T-helper 2 cell treated with Interferon-gamma antibody and Interleukin-4, amounts not matched to agents 5 μg/mL and 100 μg/mL, for 36 hours (primary cell): ENCODE measurements at regions not wholly inside any gene's neighbourhood (a gene's known extent, or its start where the extent isn't known, plus 50 kb on each side); places are given as distances from the start of the nearest gene placed in this dataset.

Experiments used
- DNase-seq: peaks from one replicate; pipeline ENCODE4 v3.0.0; 2021; ENCODE audit warnings: low spot score
- H3K27ac Mint-ChIP-seq: one replicate; pipeline ENCODE4 v1.8.0; 2021; ENCODE audit warnings: mild to moderate bottlenecking, mixed read lengths
- H3K27me3 Mint-ChIP-seq: one replicate; pipeline ENCODE4 v1.8.0; 2021; ENCODE audit warnings: low read depth, mixed read lengths
- H3K36me3 Mint-ChIP-seq: one replicate; pipeline ENCODE4 v1.8.0; 2021; ENCODE audit warnings: low read depth, mixed read lengths
- H3K4me1 Mint-ChIP-seq: one replicate; pipeline ENCODE4 v1.8.0; 2021; ENCODE audit warnings: low read depth, mixed read lengths
- H3K4me3 Mint-ChIP-seq: one replicate; pipeline ENCODE4 v1.8.0; 2022; ENCODE audit warnings: mild to moderate bottlenecking, moderate library complexity, mixed read lengths
- H3K9me3 Mint-ChIP-seq: one replicate; pipeline ENCODE4 v1.8.0; 2021; ENCODE audit warnings: mixed read lengths

DNA sequence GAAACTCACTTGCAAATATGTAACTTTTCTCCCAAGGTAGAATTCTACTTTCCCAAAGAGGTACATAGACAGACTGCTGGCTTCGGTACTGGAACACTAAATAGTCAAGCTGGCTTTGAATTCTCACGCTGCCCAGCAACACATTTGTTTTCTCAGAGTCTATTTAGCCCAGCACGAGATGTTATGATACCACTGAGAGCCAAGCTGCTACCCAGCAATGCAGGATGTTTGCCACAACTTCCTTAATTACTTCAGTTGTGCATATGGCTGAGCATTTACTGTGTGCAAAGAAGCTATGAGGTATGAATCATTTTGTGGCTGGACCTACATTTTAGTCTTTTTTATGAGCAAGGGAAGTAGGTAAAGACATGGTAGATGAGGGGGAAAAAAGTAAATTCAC lies 793.2 kb downstream of the PLA2G4A start:
- Mint-ChIP-seq H3K4me3 (no peak overlapping the region), H3K27ac (no peak overlapping the region), H3K9me3 (peaks cover 15% of the 10 kb centered on the region), H3K4me1 (no peaks in the 10 kb centered on the region), H3K27me3 (no peaks in the 10 kb centered on the region), H3K36me3 (no peaks in the 10 kb centered on the region)
- no peak for DNase-seq

DNA sequence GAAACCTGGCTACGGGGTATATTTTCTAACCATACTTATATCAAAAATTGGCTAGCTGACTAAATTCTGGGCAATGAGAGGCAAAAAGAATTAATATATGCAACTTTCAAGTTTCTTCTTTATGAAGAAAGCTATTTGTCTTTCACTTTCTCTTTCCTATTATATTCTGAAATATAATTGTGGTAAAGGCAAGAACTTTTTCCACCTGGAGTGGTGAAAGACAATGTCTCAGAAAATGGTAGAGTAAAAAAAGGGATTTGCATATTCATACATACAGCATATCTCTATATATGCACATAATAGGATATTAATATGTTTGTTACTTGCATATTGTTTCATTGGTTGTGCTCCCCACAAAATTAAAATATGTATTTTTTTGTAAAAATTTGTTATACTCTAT lies 793.8 kb downstream of the PLA2G4A start:
- Mint-ChIP-seq H3K27me3 (no peaks in the 10 kb centered on the region), H3K4me3 (no peak overlapping the region), H3K9me3 (peaks cover 16% of the 10 kb centered on the region), H3K4me1 (no peaks in the 10 kb centered on the region), H3K36me3 (no peaks in the 10 kb centered on the region), H3K27ac (no peak overlapping the region)
- no peak for DNase-seq

DNA sequence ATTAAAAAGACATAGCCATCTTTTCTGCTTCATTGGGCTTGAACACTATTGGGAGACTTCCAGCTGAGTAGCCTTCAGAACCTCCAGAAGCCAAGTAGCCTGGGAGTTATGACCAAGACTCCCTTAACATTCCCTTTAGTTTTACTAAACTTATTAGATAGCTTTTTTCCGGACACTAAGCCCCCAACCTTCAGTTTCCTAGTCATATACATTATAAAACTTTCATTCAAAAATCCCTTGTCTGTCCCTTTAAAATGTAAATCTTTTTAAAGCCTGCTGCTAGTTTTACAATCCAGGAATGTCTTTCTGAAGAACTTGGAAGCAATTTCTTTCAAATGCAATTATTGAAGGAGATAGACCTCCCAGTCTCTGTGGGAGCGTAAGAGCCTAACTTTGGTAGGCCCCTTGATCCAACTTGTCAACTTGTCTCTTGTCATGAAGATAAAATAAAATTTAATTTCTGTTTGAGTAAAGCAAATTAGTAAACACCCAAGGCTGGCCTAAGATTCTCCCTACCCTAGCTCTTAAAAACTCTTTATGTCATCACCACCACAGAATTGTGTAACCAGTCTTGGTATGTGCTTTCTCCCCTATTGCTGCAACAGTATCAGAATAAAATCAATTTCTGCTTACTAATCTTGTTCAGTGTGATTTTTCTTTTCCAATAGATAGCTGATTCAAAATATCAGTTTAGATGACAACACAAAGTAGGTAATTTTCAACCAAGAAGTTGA lies 796.2 kb downstream of the PLA2G4A start:
- Mint-ChIP-seq H3K27ac (no peak overlapping the region), H3K27me3 (no peaks in the 10 kb centered on the region), H3K9me3 (peaks cover 4% of the 10 kb centered on the region), H3K36me3 (no peaks in the 10 kb centered on the region), H3K4me1 (no peaks in the 10 kb centered on the region), H3K4me3 (no peak overlapping the region)
- DNase-seq, result no peak

DNA sequence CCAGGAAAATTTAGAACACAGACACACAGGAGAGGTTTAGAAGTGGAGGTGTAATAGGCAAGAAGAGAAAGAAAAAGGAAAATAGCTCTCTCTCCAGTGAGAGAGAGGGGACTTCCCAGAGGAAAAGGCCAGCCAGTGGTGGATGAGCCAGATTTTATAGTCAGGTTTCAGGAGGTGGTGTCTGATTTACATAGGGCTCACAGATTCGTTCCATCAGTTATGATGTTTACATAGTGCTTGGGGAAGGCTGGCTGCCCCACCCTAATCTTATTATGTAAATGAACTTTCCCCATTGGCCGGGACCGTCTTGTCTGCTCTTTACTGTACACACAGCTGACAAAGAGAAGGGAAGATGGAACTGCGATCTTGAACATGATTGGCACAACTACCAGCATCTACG lies 797.3 kb downstream of the PLA2G4A start:
- Mint-ChIP-seq H3K4me1 (no peaks in the 10 kb centered on the region), H3K4me3 (no peak overlapping the region), H3K9me3 (peaks cover 9% of the 10 kb centered on the region), H3K27me3 (no peaks in the 10 kb centered on the region), H3K36me3 (no peaks in the 10 kb centered on the region), H3K27ac (no peak overlapping the region)
- no peak for DNase-seq

DNA sequence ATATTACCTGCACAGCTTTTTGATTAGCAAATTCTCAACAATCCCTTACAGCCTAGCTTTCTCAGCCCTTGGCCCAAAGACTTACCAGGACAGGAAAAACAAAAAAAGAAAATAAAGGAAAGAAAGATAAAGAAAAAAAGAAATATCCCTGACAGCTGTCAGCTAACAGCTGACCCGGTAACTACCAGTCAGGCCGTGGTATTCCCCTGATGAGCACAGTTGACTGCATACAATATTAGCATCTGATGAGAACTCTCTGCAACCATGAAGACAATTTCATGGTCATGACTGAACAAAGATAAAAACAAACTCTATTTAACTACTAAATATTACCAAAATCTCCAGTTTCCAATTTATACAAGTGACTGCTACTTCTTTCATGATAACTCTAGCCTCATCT lies 798.8 kb downstream of the PLA2G4A start:
- Mint-ChIP-seq H3K4me3 (no peak overlapping the region), H3K27me3 (no peaks in the 10 kb centered on the region), H3K9me3 (peaks cover 15% of the 10 kb centered on the region), H3K36me3 (no peaks in the 10 kb centered on the region), H3K27ac (no peak overlapping the region), H3K4me1 (no peaks in the 10 kb centered on the region)
- no peak for DNase-seq

DNA sequence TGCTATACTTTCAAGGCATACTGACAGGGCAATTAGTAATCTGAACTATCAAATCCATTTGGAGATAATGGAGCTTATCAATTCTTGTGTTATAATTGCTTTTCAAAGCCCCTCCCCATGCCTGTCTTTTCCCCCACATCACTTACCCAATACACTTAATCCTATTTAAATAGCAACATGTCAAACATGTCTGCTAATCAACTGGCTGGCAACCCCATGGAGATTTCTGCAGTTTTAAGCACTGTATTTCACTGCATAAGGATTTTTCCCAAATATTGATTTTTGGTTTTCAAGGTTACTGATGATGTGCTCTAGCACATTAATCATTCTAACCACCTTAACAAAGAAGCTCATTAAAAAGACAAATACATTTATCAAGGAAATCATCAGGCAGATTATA lies 800.3 kb downstream of the PLA2G4A start:
- no peak for DNase-seq
- H3K4me1 Mint-ChIP-seq, result no peaks in the 10 kb centered on the region
- no peaks in the 10 kb centered on the region for H3K27me3 Mint-ChIP-seq
- no peaks in the 10 kb centered on the region for H3K36me3 Mint-ChIP-seq
- no peak overlapping the region for H3K27ac Mint-ChIP-seq
- no peak overlapping the region for H3K4me3 Mint-ChIP-seq
- H3K9me3 Mint-ChIP-seq, result peaks cover 15% of the 10 kb centered on the region

DNA sequence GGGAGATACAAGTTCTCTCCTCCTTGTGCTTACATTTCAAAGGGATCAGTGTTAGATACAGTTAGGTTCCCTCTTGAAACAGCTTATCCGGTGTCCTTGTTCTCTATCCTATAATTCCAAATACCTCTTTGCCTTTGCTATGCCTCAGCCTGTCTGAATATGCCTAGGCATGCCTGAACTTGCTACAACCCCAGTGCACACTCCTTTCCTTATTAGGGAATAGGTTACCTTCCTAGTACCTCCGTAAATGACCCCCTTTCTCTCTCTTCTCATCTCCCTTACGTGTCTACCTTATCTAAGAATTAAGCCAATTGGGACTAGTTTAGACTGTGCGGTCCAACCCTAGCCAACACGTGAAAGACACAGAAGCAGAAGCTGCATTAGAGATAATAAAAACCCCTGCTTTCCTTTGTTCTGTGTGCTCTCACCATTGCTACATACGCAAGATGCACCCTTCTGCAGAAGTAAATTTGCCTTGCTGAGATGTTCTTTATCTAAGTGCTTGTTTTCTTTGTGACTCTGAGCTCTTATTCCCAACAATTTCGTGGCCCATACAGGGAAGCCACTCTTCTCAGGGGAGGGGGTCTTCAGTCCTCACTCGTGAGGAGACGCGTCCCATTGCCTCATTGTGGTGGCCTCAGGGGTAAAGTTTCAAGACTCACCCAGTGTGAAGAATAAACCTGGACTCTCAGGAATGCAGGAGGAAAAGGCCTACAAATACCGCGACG lies 802.1 kb downstream of the PLA2G4A start:
- Mint-ChIP-seq H3K36me3 (no peaks in the 10 kb centered on the region), H3K9me3 (peaks cover 21% of the 10 kb centered on the region), H3K27me3 (no peaks in the 10 kb centered on the region), H3K27ac (no peak overlapping the region), H3K4me1 (no peaks in the 10 kb centered on the region), H3K4me3 (no peak overlapping the region)
- no peak for DNase-seq

DNA sequence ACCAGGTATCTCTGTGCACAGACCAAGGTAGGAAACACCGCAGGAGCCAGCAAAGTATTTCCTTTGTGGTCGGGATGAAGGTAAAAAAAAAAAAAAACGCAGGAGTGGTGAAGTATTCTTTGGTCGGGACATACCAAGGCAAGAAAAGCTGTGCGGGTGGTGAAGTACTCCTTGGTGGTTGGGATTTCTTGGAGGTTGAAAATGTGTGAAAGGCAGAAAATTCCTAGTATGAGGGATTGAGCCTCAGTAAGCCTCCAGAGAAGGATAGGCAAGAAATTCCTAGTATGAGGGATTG lies 802.6 kb downstream of the PLA2G4A start:
- Mint-ChIP-seq H3K4me1 (no peaks in the 10 kb centered on the region), H3K36me3 (no peaks in the 10 kb centered on the region), H3K27me3 (no peaks in the 10 kb centered on the region), H3K27ac (no peak overlapping the region), H3K4me3 (no peak overlapping the region), H3K9me3 (peaks cover 21% of the 10 kb centered on the region)
- DNase-seq, result no peak

DNA sequence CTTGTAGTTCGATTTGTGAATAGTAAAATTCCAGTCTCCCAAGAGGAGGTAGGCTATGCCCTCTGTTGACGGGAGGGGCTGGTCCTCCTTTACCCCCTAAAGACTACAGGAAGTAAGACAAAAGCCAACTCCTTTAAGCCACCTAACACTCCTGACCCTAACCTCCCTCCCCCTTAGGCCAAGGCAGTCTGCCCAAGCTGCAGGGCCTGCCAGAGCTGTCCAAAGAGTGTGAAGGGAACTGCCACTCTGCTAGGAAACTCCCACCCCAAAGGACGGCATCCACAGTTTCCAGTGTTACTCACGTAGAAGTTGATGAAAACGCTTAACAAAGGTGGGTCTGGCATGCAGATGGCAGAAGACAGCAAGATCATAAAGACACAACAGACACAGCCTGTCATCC lies 803.2 kb downstream of the PLA2G4A start:
- H3K4me3 Mint-ChIP-seq, result no peak overlapping the region
- H3K27ac Mint-ChIP-seq, result no peak overlapping the region
- H3K4me1 Mint-ChIP-seq, result no peaks in the 10 kb centered on the region
- peaks cover 21% of the 10 kb centered on the region for H3K9me3 Mint-ChIP-seq
- DNase-seq, result no peak
- no peaks in the 10 kb centered on the region for H3K36me3 Mint-ChIP-seq
- H3K27me3 Mint-ChIP-seq, result no peaks in the 10 kb centered on the region

DNA sequence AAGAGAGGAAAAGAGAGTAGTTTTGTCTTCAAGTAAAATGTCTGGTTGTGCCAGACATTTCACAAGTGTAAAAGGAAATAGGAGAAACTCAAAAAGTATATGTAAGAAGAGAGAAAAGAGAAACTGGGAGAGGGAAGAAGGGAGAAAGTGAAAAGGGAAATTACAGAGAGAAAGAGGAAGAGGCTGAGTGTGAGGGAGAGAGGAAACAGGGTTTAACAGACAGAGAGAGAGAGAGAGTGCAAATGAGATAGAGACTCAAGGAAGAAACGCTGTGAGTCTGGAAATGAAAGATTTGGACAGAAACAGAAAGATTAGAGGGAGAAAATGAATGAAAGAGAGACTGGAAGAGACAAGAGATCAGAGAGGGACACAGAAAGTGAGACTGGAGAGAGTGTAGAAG lies 806.2 kb downstream of the PLA2G4A start:
- Mint-ChIP-seq H3K27me3 (no peaks in the 10 kb centered on the region), H3K4me3 (no peak overlapping the region), H3K27ac (no peak overlapping the region), H3K4me1 (no peaks in the 10 kb centered on the region), H3K36me3 (no peaks in the 10 kb centered on the region), H3K9me3 (peaks cover 17% of the 10 kb centered on the region)
- DNase-seq, result no peak

DNA sequence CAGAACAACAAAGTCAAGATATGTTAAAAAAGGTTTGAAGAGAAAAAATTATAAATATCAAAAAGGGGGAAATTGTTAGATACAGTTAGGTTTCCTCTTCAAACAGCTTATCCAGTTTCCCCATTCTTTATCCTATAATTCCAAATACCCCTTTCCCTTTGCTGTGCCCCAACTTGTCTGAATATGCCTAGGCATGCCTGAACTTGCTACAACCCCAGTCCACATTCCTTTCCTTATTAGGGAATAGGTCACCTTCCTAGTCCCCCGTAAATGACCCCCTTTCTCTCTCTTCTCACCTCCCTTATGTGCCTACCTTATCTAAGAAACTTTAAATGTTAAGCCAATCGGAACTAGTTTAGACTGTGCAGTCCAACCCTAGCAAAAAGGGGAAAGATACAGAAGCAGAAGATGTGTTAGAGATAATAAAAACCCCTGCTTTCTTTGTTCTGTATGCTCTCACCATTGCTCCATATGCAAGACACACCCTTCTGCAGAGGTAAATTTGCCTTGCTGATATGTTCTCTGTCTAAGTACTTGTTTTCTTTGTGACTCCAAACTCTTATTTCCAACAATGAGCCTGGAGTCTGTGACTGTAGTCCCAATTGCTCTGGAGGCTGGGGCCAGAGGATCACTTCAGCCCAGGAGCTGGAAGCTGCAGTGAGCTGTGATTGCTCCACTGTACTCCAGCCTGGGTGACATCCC lies 810.1 kb downstream of the PLA2G4A start:
- Mint-ChIP-seq H3K4me3 (no peak overlapping the region), H3K36me3 (no peaks in the 10 kb centered on the region), H3K9me3 (peaks cover 6% of the 10 kb centered on the region), H3K4me1 (no peaks in the 10 kb centered on the region), H3K27ac (no peak overlapping the region), H3K27me3 (no peaks in the 10 kb centered on the region)
- no peak for DNase-seq

DNA sequence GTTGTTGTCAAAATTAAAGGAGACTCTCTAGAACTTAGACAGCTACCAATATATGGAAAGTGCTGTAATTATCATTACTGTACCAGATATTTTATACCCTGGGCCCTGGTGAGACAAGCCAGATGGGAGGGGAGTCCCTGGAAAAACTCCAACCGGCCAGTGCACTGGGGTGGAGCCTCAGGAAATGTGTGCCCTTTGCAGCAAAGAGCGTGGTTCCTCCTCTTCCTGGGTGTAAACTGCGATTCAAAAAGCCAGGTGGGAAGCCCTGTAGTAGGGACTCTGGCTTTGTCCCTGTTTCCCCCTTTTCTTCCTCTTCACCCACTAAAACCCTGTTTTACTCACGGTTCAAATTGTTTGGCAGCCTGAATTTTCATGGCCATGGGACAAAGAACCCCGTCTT lies 812.3 kb downstream of the PLA2G4A start:
- H3K9me3 Mint-ChIP-seq, result no peaks in the 10 kb centered on the region
- no peak overlapping the region for H3K4me3 Mint-ChIP-seq
- H3K4me1 Mint-ChIP-seq, result no peaks in the 10 kb centered on the region
- H3K27ac Mint-ChIP-seq, result no peak overlapping the region
- H3K36me3 Mint-ChIP-seq, result no peaks in the 10 kb centered on the region
- DNase-seq, result no peak
- no peaks in the 10 kb centered on the region for H3K27me3 Mint-ChIP-seq

DNA sequence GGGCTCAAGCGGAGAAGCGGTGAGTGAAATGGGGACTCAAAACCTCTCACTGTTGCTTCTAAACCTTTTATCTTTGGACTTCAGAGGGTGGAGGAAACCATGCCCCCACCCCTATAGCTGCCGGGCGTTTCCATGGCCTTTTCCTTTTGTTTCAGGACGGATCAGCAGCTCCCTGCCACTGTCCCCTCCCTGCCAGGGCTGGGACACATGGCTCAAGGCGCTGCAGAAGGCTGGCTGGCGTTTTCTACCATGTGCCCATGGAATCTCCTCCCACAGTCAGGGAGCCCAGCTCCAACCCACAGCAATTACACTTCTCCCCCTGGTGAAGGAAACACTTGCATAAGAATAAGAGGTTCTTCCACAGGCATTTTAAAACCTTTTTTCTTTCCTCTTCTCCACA lies 812.7 kb downstream of the PLA2G4A start:
- H3K27me3 Mint-ChIP-seq, result no peaks in the 10 kb centered on the region
- no peaks in the 10 kb centered on the region for H3K36me3 Mint-ChIP-seq
- H3K9me3 Mint-ChIP-seq, result no peaks in the 10 kb centered on the region
- no peak for DNase-seq
- no peaks in the 10 kb centered on the region for H3K4me1 Mint-ChIP-seq
- no peak overlapping the region for H3K4me3 Mint-ChIP-seq
- H3K27ac Mint-ChIP-seq, result no peak overlapping the region

DNA sequence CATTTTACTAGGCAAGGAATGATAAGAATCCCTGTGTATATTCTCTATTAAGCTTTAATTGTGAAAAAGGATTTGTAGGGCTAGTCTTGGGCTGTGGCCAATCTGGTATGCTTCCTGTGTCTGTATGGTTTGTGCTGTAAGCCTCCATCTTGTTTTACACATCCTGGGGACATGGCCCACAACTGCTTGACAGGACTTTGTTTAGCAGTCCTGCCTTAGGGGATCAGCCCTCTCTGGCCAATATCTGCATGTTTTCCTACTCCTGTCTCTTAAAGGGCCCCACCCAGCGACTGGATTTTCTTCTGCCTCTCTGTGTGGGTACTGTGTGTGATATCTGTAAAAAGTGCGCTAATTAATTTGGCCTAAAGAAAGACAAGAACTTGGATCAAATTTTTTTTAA lies 813.2 kb downstream of the PLA2G4A start:
- H3K9me3 Mint-ChIP-seq, result no peaks in the 10 kb centered on the region
- H3K4me1 Mint-ChIP-seq, result no peaks in the 10 kb centered on the region
- no peak for DNase-seq
- H3K27ac Mint-ChIP-seq, result no peak overlapping the region
- no peaks in the 10 kb centered on the region for H3K27me3 Mint-ChIP-seq
- no peaks in the 10 kb centered on the region for H3K36me3 Mint-ChIP-seq
- no peak overlapping the region for H3K4me3 Mint-ChIP-seq
